SJSA1 (cell line): ENCODE measurements at regions not wholly inside any gene's neighbourhood (a gene's known extent, or its start where the extent isn't known, plus 50 kb on each side); places are given as distances from the start of the nearest gene placed in this dataset.

Experiments used
- DNase-seq, 2 experiments: peaks; one replicate each; pipeline ENCODE4 v3.0.0-alpha.2; 2015 to 2020; ENCODE audit warnings: low spot score in 2 of 2, low read depth in 1 of 2
- H3K27ac ChIP-seq: fragments of 250-450 bp; sonication (Bioruptor Pico); 2 replicates; pipeline ENCODE4 v1.5.1; 2020; ENCODE audit warnings: mild to moderate bottlenecking, moderate library complexity
- H3K27me3 ChIP-seq: fragments of 250-450 bp; sonication (Bioruptor Pico); replicated peaks from 2 replicates; pipeline ENCODE4 v1.5.1; 2020; ENCODE audit warnings: mild to moderate bottlenecking, moderate library complexity
- H3K36me3 ChIP-seq: fragments of 250-450 bp; sonication (Bioruptor Pico); 2 replicates; pipeline ENCODE4 v1.5.1; 2020; ENCODE audit warnings: mild to moderate bottlenecking
- H3K4me1 ChIP-seq: fragments of 250-450 bp; sonication (Bioruptor Pico); replicated peaks from 2 replicates; pipeline ENCODE4 v1.6.1; 2021; ENCODE audit warnings: mild to moderate bottlenecking
- H3K4me3 ChIP-seq: fragments of 250-450 bp; sonication (Bioruptor Pico); 2 replicates; pipeline ENCODE4 v1.5.1; 2020; ENCODE audit warnings: mild to moderate bottlenecking
- H3K9me3 ChIP-seq: fragments of 250-450 bp; sonication (Bioruptor Pico); replicated peaks from 2 replicates; pipeline ENCODE4 v1.5.1; 2020; ENCODE audit warnings: mild to moderate bottlenecking

DNA sequence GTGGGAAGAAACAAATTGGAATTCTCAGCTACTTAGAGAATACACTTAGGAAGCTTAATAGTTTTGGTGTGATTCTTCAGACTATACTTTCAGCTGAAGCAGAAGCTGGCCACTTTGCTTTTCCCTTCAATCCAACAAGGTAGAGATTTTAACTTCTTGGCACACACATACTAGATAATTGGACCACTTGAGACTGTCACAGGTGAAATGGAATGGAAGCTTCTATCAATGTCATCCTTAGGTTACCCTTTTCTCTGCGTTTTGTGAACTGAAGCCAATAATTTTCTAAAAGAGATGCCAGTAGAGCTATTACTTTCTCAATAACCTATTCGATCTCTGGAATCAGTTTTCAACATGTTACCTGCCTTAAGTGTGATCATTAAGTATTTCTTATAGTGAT is 405.3 kb downstream of the PCDH20 start:
- no peak for DNase-seq
- H3K9me3 ChIP-seq: no peaks in the 10 kb centered on the region
- H3K36me3 ChIP-seq: no peaks in the 10 kb centered on the region
- H3K4me1 ChIP-seq: no peaks in the 10 kb centered on the region
- H3K27ac ChIP-seq: no peak overlapping the region
- H3K27me3 ChIP-seq: no peaks in the 10 kb centered on the region
- H3K4me3 ChIP-seq: no peak overlapping the region

DNA sequence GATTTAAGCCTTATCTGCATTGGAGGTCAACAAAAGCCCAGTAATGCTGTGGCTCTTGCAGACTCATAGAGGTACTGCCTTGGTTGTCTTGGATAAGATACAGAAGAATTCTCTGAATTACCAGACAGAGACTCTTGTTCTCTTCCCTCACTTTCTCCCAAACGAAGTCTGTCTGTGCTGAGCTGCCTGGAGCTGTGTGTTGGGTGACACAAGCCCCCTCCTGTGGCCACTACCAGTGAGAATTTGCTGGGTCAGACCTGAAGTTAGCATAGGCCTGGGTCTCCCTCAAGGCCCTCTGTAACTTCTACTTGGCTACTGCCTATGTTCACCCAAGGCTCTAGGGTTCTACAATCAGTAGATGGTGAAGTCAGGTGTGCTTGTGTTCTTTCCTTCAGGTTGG is 413.0 kb downstream of the PCDH20 start:
- H3K27me3 ChIP-seq: no peaks in the 10 kb centered on the region

DNA sequence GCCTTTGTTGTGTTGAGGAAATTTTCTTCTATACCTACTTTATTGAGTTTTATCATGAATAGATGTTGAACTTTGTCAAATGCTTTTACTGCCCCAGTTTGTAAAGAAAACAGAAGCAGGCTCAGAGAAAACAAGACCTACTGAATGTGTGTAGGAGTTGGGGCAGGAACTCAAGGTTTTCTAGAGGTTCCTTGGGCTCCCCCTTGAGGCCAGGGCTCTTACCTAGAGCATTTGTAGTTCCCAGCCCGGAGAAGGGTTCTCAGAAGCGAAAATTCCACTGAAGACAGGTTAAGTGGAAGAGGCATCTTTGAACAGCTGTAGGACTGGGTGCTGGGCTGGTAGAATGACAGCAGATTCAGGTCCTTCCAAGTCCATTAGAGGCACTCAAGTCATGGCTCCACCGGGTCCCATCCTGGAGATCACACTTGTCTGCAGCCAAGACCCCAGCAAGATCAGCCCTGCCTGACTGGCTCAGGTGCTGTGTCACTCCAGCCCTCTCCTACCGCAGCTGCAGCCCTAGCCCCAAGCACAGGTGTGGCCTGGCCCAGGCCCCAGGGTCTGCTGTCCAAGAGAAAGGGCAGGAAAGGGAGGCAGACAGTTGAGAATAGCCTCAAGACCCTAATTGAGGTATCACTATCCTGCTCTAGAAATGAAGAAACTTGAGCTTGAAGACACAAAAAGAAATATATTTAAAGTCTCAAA is 425.5 kb downstream of the PCDH20 start:
- Histone ChIP-seq H3K36me3 (no peaks in the 10 kb centered on the region), H3K27ac (no peak overlapping the region), H3K9me3 (no peaks in the 10 kb centered on the region), H3K27me3 (no peaks in the 10 kb centered on the region), H3K4me3 (no peak overlapping the region), H3K4me1 (no peaks in the 10 kb centered on the region)
- no peak for DNase-seq

More for the DNA sequence above, 413.0 kb downstream of the PCDH20 start:
- Histone ChIP-seq H3K9me3 (no peaks in the 10 kb centered on the region), H3K4me1 (no peaks in the 10 kb centered on the region), H3K27ac (no peak overlapping the region), H3K36me3 (no peaks in the 10 kb centered on the region), H3K4me3 (no peak overlapping the region)
- DNase-seq: no peak

DNA sequence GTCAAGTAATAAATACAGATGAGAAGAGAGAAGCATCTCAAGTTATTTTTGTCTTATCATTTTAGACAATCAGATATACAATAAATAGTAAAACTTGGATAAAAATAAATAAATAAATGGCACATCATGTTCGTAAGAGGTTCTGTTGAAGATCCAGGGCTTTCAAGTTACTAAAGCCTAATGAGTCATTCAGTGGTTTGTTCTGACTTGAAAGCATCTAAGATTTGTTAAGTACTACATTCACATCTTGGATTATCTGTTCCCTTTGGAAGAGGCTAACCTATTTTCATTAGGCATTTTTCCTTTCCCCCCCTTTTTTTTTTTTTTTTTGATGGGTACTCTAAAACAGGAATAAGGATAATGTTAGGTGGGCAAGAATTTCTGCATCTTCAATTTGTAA is 429.3 kb downstream of the PCDH20 start:
- Histone ChIP-seq H3K9me3 (no peaks in the 10 kb centered on the region), H3K4me3 (no peak overlapping the region), H3K36me3 (no peaks in the 10 kb centered on the region), H3K27me3 (no peaks in the 10 kb centered on the region), H3K27ac (no peak overlapping the region), H3K4me1 (no peaks in the 10 kb centered on the region)
- no peak for DNase-seq

DNA sequence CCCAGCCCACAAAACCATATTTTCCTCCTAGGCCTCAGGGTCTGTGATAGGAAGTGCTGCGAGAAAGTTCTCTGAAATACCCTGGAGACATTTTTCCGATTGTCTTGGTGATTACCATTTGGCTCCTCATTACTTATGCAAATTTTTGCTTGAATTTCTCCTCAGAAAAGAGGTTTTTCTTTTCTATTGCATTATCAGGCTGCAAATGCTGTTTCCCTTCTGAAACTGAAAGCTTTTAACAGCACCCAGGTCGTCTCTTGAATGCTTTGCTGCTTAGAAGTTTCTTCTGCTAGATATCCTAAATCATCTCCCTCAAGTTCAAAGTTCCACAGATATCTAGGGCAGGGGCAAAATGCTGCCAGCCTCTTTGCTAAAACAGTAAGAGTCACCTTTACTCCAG is 434.2 kb downstream of the PCDH20 start:
- Histone ChIP-seq H3K27ac (no peak overlapping the region), H3K4me3 (no peak overlapping the region), H3K36me3 (no peaks in the 10 kb centered on the region), H3K4me1 (no peaks in the 10 kb centered on the region), H3K27me3 (no peaks in the 10 kb centered on the region), H3K9me3 (no peaks in the 10 kb centered on the region)
- DNase-seq: no peak

DNA sequence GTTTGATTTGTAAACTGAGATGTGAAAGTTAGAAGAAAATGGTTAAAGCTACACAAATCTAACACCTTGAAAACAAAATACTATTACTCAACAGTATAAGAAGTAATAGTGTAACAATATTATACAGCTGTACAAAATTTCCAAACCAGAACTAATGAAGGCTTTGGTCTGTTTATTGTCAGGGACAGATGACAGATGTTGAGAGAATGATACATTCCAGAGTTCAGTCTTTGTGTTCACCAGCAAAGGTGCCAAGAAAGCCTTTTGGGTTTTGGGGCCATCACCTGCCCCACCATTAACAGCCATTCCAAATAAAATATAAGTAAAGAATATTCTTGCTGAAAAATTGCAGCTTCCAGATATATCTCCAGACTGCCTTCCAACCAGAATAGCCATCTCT is 439.3 kb downstream of the PCDH20 start:
- Histone ChIP-seq H3K4me1 (no peaks in the 10 kb centered on the region), H3K9me3 (no peaks in the 10 kb centered on the region), H3K27me3 (no peaks in the 10 kb centered on the region), H3K36me3 (no peaks in the 10 kb centered on the region), H3K4me3 (no peak overlapping the region), H3K27ac (no peak overlapping the region)
- DNase-seq: no peak

DNA sequence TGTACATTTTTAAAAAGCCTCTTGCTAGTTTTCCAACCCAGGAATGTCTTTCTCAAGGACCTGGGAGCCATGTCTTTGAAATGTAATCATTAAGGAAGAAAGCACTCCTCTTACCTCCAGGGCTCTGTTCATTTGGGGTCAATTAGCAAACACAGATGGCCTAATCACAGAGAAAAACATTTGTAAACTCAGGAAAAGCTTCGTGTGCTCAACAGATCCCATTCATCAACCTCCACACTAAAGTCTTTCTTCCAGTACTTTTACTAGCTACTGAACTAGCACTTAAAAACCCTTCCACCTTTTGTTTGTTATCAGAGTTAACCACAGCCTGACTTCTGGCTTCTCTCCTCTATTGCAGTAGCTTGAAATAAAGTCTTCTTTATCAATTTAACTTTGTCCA is 441.4 kb downstream of the PCDH20 start:
- no peaks in the 10 kb centered on the region for H3K27me3 ChIP-seq
- H3K9me3 ChIP-seq: no peaks in the 10 kb centered on the region
- H3K27ac ChIP-seq: no peak overlapping the region
- no peak overlapping the region for H3K4me3 ChIP-seq
- no peaks in the 10 kb centered on the region for H3K4me1 ChIP-seq
- H3K36me3 ChIP-seq: no peaks in the 10 kb centered on the region
- DNase-seq: no peak

DNA sequence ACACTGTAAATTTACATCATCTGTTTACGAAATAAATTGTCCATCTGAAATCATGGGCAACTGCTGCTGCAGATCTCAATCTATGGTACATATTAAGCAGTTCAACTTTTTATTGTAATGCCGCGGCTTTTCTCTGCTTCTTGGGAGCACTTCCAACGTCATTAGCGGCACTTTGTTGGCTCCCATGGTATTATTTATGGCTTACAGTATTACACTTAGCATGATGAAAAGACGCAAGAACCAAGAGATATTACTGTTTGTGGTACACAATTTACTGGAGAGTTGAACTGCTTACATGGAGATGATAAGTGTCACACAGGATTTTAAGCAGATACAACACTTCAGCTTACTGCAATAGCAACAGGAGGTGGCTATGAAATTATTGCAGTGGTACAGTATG is 442.1 kb downstream of the PCDH20 start:
- no peaks in the 10 kb centered on the region for H3K4me1 ChIP-seq
- no peaks in the 10 kb centered on the region for H3K27me3 ChIP-seq
- no peak overlapping the region for H3K27ac ChIP-seq
- DNase-seq: no peak
- no peaks in the 10 kb centered on the region for H3K9me3 ChIP-seq
- H3K4me3 ChIP-seq: no peak overlapping the region
- no peaks in the 10 kb centered on the region for H3K36me3 ChIP-seq

DNA sequence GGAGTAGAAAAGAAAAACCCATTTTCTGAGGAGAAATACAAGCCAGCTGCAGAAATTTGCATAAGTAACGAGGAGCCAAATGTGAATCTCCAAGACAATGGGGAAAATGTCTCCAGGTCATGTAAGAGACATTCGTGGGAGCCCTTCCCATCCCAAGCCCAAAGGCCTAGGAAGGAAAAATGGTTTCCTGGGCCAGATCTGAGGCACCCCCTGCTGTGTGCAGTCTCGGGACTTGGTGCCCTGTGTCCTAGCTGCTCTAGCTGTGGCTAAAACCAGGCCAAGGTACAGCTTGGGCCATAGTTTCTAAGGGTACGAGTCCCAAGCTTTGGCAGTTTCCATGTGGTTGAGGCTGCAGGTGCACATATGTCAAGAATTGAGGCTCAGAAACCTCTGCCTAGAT is 444.9 kb downstream of the PCDH20 start:
- Histone ChIP-seq H3K9me3 (no peaks in the 10 kb centered on the region), H3K27me3 (no peaks in the 10 kb centered on the region), H3K36me3 (no peaks in the 10 kb centered on the region), H3K27ac (no peak overlapping the region), H3K4me1 (no peaks in the 10 kb centered on the region), H3K4me3 (no peak overlapping the region)
- DNase-seq: no peak

DNA sequence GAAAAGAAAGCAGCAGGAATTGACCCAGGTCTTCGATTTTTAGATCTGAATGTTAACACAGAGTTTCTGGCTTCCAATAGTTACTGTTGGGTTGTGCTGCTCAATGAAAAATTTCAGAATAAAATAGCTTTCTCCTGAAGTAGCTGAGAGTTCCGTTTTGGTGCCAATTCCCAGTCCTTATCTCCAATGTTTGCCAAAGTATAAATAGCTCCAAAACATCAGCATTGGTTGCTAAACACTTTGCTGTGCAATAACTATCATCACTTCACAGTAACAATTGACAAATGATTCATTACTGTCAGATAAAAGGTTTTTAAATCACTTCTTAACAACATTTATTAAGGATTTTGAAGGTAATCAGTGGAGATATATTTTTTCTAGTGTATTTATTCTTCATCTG is 446.0 kb downstream of the PCDH20 start:
- Histone ChIP-seq H3K9me3 (no peaks in the 10 kb centered on the region), H3K36me3 (no peaks in the 10 kb centered on the region), H3K4me1 (no peaks in the 10 kb centered on the region), H3K27ac (no peak overlapping the region), H3K4me3 (no peak overlapping the region), H3K27me3 (no peaks in the 10 kb centered on the region)
- no peak for DNase-seq

DNA sequence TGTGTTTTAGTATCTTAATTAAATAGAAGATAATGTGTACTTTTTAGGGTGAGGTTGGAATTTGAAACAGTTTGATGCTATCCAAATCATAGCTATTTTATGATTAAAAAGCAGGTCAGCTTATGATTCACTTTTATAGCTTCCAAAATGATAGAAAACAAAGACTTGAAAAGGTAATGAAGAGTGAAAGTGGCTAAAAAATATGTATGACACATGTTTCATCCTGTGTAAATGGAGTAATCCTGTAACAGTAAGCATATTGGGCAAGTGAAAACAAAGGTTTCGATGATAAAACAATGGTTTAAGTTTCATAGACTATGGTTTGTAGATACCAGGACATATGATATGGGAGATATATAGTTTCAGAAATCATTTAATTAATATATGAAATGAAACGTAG is 456.2 kb downstream of the PCDH20 start:
- Histone ChIP-seq H3K4me1 (no peaks in the 10 kb centered on the region), H3K9me3 (no peaks in the 10 kb centered on the region), H3K36me3 (no peaks in the 10 kb centered on the region), H3K27ac (no peak overlapping the region), H3K27me3 (no peaks in the 10 kb centered on the region), H3K4me3 (no peak overlapping the region)
- no peak for DNase-seq

DNA sequence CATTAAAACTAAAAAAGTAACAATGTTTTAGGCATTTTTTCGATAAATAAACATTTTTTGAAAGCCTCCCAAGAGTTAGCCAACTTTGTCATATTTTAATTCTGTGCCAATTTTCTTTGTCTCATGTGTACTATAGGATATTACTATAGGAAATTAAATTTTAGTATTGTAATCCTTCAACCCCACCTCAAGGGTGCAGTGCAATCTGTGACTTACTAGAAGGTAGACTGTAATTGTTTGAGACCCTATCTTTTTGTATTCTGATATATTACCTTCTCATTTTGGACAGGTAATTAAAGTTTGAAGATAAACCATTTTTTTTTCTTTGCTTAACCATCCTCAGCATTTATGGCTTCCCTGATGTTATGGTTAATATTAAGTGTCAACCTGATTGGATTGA is 457.8 kb downstream of the PCDH20 start:
- H3K4me1 ChIP-seq: no peaks in the 10 kb centered on the region
- no peaks in the 10 kb centered on the region for H3K36me3 ChIP-seq
- H3K9me3 ChIP-seq: no peaks in the 10 kb centered on the region
- no peaks in the 10 kb centered on the region for H3K27me3 ChIP-seq
- no peak for DNase-seq
- H3K4me3 ChIP-seq: no peak overlapping the region
- H3K27ac ChIP-seq: no peak overlapping the region

DNA sequence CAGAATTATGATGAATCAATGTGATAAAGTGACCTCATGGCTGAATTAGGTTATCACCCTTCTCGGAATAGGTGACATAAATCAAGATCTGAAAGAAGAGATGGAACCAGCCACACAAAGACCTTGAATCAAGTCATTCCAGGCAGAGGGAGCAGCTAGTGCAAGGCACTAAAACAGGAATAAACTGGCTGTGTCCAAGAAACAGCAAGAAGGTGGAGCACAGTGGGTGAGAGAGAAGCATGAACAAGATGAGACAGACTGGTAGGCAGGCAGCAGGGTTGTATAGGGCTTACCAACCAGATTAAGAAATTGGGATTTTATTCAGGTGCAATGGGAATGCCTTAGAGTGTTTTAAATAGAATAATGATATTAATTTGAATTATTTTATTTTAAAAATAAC is 470.3 kb downstream of the PCDH20 start:
- H3K27ac ChIP-seq: no peak overlapping the region
- H3K4me1 ChIP-seq: no peaks in the 10 kb centered on the region
- H3K27me3 ChIP-seq: no peaks in the 10 kb centered on the region
- H3K9me3 ChIP-seq: no peaks in the 10 kb centered on the region
- no peak for DNase-seq
- no peak overlapping the region for H3K4me3 ChIP-seq
- H3K36me3 ChIP-seq: no peaks in the 10 kb centered on the region

DNA sequence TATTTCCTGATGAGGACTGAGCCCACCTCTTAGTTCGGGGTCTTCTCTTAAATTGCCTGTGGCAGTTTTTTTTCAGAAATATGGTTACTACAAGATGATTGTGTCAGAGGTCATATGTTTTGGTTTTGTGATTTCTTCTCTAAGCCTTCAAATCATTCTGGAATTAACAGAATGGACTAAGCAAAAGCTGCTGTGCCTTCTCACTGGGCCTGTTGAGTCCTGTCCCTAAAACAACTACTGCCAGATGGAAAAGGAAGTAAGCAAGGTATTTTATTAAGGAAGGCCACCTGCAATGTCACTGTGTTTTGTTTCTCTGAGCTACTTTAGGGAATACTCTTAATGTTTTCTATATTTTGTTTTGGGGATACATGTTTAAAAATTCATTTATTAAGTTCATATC is 470.8 kb downstream of the PCDH20 start:
- Histone ChIP-seq H3K27me3 (no peaks in the 10 kb centered on the region), H3K9me3 (no peaks in the 10 kb centered on the region), H3K4me1 (no peaks in the 10 kb centered on the region), H3K27ac (no peak overlapping the region), H3K4me3 (no peak overlapping the region), H3K36me3 (no peaks in the 10 kb centered on the region)
- no peak for DNase-seq

DNA sequence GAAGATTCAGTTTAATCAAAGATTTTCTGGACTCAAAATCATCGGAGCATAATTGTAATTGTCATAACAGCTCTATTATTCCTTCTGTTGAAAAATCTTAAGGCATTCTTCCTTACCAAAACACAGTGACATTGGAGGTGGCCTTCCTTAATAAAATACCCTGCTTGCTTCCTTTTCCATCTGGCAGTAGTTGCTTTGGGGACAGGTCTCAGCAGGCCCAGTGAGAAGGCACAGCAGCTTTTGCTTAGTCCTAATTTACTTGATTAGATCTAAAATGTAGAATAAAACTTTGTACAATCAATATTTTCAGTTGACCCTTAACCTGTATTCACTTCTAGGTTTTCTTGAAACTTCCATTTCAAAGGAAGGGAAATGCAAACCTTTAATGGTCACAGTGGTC is 471.6 kb downstream of the PCDH20 start:
- H3K36me3 ChIP-seq: no peaks in the 10 kb centered on the region
- H3K9me3 ChIP-seq: no peaks in the 10 kb centered on the region
- H3K4me1 ChIP-seq: no peaks in the 10 kb centered on the region
- H3K27ac ChIP-seq: no peak overlapping the region
- no peak overlapping the region for H3K4me3 ChIP-seq
- no peaks in the 10 kb centered on the region for H3K27me3 ChIP-seq
- no peak for DNase-seq
